SU-DHL-6 (cell line): ENCODE measurements at regions not wholly inside any gene's neighbourhood (a gene's known extent, or its start where the extent isn't known, plus 50 kb on each side); places are given as distances from the start of the nearest gene placed in this dataset.

ENCODE experiments used
- H2AFZ ChIP-seq: fragments of 200-600 bp; sonication (generic); 2 replicates; pipeline ENCODE4 v1.6.1; 2014; ENCODE audit warnings: low read depth, mild to moderate bottlenecking, moderate library complexity, mixed read lengths, antibody characterized with exemption, low read length; ENCODE audit not compliant: severe bottlenecking
- H3F3A ChIP-seq: fragments of 200-600 bp; shearing (Covaris generic); 2 replicates; pipeline ENCODE4 v1.6.0; 2016; ENCODE audit warnings: antibody characterized with exemption, mild to moderate bottlenecking; ENCODE audit not compliant: insufficient read depth
- H3K27ac ChIP-seq: fragments of 200-600 bp; sonication (generic); 2 replicates; pipeline ENCODE4 v1.5.1; 2016; ENCODE audit warnings: low read depth, mild to moderate bottlenecking, low read length, moderate library complexity, mixed read lengths
- H3K27me3 ChIP-seq: fragments of 200-600 bp; sonication (generic), shearing (Covaris generic); 2 replicates; pipeline ENCODE4 v1.6.0; 2014; ENCODE audit warnings: mild to moderate bottlenecking, low read length
- H3K36me3 ChIP-seq: fragments of 200-600 bp; sonication (generic); 2 replicates; pipeline ENCODE4 v1.6.1; 2014; ENCODE audit warnings: mild to moderate bottlenecking, low read length, mixed read lengths
- H3K4me2 ChIP-seq: fragments of 300-600, 200-600 bp; shearing (Covaris generic), sonication (generic); 2 replicates; pipeline ENCODE4 v1.6.0; 2014; ENCODE audit warnings: low read length, low read depth, mild to moderate bottlenecking; ENCODE audit not compliant: poor library complexity, severe bottlenecking
- H3K4me3 ChIP-seq: fragments of 200-600 bp; sonication (generic); 2 replicates; pipeline ENCODE4 v1.5.1; 2014; ENCODE audit warnings: antibody characterized with exemption, low read length, mild to moderate bottlenecking, mixed read lengths; ENCODE audit not compliant: insufficient read depth, poor library complexity, severe bottlenecking
- H3K79me2 ChIP-seq: fragments of 200-600 bp; sonication (generic); 2 replicates; pipeline ENCODE4 v1.6.1; 2014; ENCODE audit warnings: mild to moderate bottlenecking, low read length, moderate library complexity; ENCODE audit not compliant: insufficient read depth
- H3K9ac ChIP-seq: fragments of 200-600 bp; sonication (generic); 2 replicates; pipeline ENCODE4 v1.7.0; 2014; ENCODE audit warnings: mild to moderate bottlenecking, low read length
- H3K9me2 ChIP-seq: fragments of 200-600 bp; sonication (generic); replicated peaks from 2 replicates; pipeline ENCODE4 v1.6.1; 2014; ENCODE audit warnings: low read length; ENCODE audit not compliant: insufficient read depth
- H3K9me3 ChIP-seq: fragments of 200-600 bp; sonication (generic); 2 replicates; pipeline ENCODE4 v1.6.1; 2014; ENCODE audit warnings: low read length, mixed read lengths; ENCODE audit not compliant: insufficient read depth
- H4K20me1 ChIP-seq: fragments of 200-600 bp; sonication (generic); 2 replicates; pipeline ENCODE4 v1.6.1; 2014; ENCODE audit warnings: low read depth, mild to moderate bottlenecking, antibody characterized with exemption, low read length, moderate library complexity, mixed read lengths
- EZH2phosphoT487 ChIP-seq: fragments of 200-600 bp; sonication (generic), shearing (Covaris generic); conservative IDR thresholded peaks from 2 replicates; pipeline ENCODE4 v1.6.1; 2018; ENCODE audit warnings: mild to moderate bottlenecking, antibody characterized with exemption, low read length, moderate library complexity, mixed read lengths
- TF ChIP-seq, protein P1 (sequence below): fragments of 200-600 bp; sonication (generic); IDR thresholded peaks from one replicate; pipeline ENCODE4 v1.5.1; 2017; ENCODE audit warnings: antibody characterized with exemption, mild to moderate bottlenecking, low read length, moderate library complexity; ENCODE audit not compliant: insufficient read depth, poor library complexity, severe bottlenecking

DNA sequence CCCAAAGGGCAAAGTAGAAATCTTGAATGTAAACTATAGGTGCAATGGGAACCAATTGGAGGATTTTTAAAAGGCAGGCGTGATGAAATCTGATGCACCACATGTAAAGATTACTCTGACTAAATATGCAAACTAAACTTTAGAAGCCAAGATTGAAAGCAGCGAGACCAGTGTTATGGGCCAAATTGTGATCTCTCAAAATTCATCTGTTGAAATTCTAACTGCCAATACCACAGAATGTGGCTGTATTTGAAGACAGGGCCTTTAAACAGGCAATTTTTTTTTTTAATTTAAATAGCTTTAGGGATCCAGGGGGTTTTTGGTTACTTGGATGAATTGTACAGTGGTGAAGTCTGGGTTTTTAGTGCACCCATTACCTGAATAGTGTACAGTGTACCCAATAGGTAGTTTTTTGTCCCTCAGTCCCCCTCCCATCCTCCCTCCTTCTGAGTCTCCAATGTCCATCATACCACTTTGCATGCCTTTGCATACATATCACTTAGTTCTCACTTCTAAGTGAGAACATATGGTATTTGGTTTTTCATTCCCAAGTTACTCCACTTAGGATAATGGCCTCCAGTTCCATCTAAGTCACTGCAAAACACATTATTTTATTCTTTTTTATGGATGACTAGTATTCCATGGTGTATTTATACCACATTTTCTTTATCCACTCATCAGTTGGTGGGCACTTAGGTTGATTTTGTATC lies 69.7 kb downstream of the DRD1 start:
- H3K79me2 ChIP-seq = no peaks in the 10 kb centered on the region
- H3K27me3 ChIP-seq = no peaks in the 10 kb centered on the region
- no peaks in the 10 kb centered on the region for H3K9me2 ChIP-seq
- no peak for TF ChIP-seq EZH2phosphoT487
- TF ChIP-seq, protein P1, sequence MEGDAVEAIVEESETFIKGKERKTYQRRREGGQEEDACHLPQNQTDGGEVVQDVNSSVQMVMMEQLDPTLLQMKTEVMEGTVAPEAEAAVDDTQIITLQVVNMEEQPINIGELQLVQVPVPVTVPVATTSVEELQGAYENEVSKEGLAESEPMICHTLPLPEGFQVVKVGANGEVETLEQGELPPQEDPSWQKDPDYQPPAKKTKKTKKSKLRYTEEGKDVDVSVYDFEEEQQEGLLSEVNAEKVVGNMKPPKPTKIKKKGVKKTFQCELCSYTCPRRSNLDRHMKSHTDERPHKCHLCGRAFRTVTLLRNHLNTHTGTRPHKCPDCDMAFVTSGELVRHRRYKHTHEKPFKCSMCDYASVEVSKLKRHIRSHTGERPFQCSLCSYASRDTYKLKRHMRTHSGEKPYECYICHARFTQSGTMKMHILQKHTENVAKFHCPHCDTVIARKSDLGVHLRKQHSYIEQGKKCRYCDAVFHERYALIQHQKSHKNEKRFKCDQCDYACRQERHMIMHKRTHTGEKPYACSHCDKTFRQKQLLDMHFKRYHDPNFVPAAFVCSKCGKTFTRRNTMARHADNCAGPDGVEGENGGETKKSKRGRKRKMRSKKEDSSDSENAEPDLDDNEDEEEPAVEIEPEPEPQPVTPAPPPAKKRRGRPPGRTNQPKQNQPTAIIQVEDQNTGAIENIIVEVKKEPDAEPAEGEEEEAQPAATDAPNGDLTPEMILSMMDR = no peak
- no peak overlapping the region for H2AFZ ChIP-seq
- no peak overlapping the region for H3K27ac ChIP-seq
- H3K4me3 ChIP-seq = no peak overlapping the region
- no peak overlapping the region for H3K4me2 ChIP-seq
- no peaks in the 10 kb centered on the region for H3K36me3 ChIP-seq
- no peaks in the 10 kb centered on the region for H3K9me3 ChIP-seq
- H3K9ac ChIP-seq = no peak overlapping the region
- no peaks in the 10 kb centered on the region for H3F3A ChIP-seq
- no peaks in the 10 kb centered on the region for H4K20me1 ChIP-seq

DNA sequence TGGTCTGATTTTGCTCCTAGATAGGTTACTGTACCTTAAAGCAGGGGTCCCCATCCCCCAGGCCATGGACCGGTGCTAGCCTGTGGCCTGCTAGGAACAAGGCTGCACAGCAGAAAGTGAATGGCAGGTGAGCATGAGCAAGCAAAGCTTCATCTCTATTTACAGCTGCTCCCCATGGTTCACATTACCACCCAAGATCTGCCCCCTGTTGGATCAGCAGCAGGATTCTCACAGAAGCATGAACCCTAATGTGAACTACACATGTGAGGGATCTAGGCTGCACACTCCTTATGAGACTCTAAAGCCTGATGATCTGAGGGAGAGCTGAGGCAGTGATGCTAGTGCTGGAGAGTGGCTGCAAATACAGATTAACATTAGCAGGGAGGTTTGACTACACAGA lies 78.1 kb downstream of the DRD1 start:
- Histone ChIP-seq H3K27ac (no peak overlapping the region), H3F3A (no peaks in the 10 kb centered on the region), H4K20me1 (no peaks in the 10 kb centered on the region), H2AFZ (no peak overlapping the region), H3K9me2 (no peaks in the 10 kb centered on the region), H3K4me3 (no peak overlapping the region), H3K36me3 (no peaks in the 10 kb centered on the region), H3K27me3 (no peaks in the 10 kb centered on the region), H3K9ac (no peak overlapping the region), H3K9me3 (no peaks in the 10 kb centered on the region), H3K4me2 (no peak overlapping the region), H3K79me2 (no peaks in the 10 kb centered on the region)
- TF ChIP-seq EZH2phosphoT487 = no peak
- TF ChIP-seq, protein P1 = no peak

DNA sequence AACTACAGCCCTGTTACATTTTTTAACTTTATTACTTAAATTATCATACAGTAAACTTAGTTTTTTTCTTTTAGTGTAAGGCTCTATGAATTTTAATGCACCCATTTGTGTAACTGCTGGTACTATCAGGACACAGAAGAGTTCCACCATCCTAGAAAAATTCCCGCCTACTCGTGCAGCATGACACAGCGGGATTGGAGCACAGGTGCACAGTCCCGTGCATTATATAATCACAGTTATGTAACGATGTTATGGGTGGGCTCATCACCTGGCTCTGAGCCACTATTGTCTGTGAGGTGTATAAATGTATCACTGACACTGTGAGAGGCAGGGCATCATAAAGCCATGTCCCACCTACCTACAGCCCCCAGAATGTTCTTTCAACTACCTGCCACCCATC lies 80.7 kb downstream of the DRD1 start:
- Histone ChIP-seq H3K27ac (no peak overlapping the region), H3K9me2 (no peaks in the 10 kb centered on the region), H3K9ac (no peak overlapping the region), H3K36me3 (no peaks in the 10 kb centered on the region), H2AFZ (no peak overlapping the region), H3K27me3 (no peaks in the 10 kb centered on the region), H3K9me3 (no peaks in the 10 kb centered on the region), H3K4me2 (no peak overlapping the region), H4K20me1 (no peaks in the 10 kb centered on the region), H3K4me3 (no peak overlapping the region), H3F3A (no peaks in the 10 kb centered on the region), H3K79me2 (no peaks in the 10 kb centered on the region)
- TF ChIP-seq, protein P1 = no peak
- no peak for TF ChIP-seq EZH2phosphoT487
